ENCODE measurements at regions not wholly inside any gene's neighbourhood (a gene's known extent, or its start where the extent isn't known, plus 50 kb on each side); places are given as distances from the start of the nearest gene placed in this dataset.

- H3K27me3 Mint-ChIP-seq (ENCODE audit: low read depth), result no peaks in the 10 kb centered on the region
- DNase-seq (ENCODE audit: low spot score) (no peak), ATAC-seq (no peak)
- no peaks in the 10 kb centered on the region for H3K4me1 Mint-ChIP-seq
- H3K9me3 Mint-ChIP-seq, result 0 out of 2 replicates have a peak, but pooled peaks cover 3% of the 10 kb centered on the region
- TF ChIP-seq ZBTB21 (CRISPR knock-in tag; IDR thresholded peaks at IDR 0.05; ENCODE audit: borderline replicate concordance) (no peak), RORB (CRISPR knock-in tag; IDR thresholded peaks at IDR 0.05) (no peak), TEAD1 (CRISPR knock-in tag; IDR thresholded peaks at IDR 0.05) (no peak), HMGA2 (CRISPR knock-in tag; IDR thresholded peaks at IDR 0.05) (no peak), ELF4 (CRISPR knock-in tag; IDR thresholded peaks at IDR 0.05; ENCODE audit: low read depth) (no peak), ZNF219 (CRISPR knock-in tag; IDR thresholded peaks at IDR 0.05; ENCODE audit: borderline replicate concordance) (no peak)
- POLR2A ChIA-PET, result no interaction called here
- H3K36me3 Mint-ChIP-seq, result no peaks in the 10 kb centered on the region
- H3K27ac Mint-ChIP-seq, result no peak overlapping the region
- no peak overlapping the region for H3K4me3 Mint-ChIP-seq
- CTCF ChIA-PET, result no interaction called here
Measured at GRCh38 chr6:54060286-54060685, 51.0 kb upstream of the MLIP start.

Measured in WTC11 (cell line).